A549 (cell line): ENCODE measurements at regions not wholly inside any gene's neighbourhood (a gene's known extent, or its start where the extent isn't known, plus 50 kb on each side); places are given as distances from the start of the nearest gene placed in this dataset.

ENCODE experiments used
- ATAC-seq, 2 experiments: fragments of 200-7000 bp in 1 of 2; fragments of >200 bp in 1 of 2; cut with Nextera tagmentation in 1 of 2; cut with Tn5 transposase in 1 of 2; 3 replicates each; pipeline versions ENCODE4 v1.8.0 to v1.9.1; 2018 to 2020; ENCODE audit warnings: mild to moderate bottlenecking in 1 of 2, moderate library complexity in 1 of 2
- CTCF ChIA-PET: fragments of 300-600 bp; sonication (Branson Sonifier 250); formaldehyde crosslinking; extraction: SDS; loops from one replicate; lab custom pipeline; 2021; ENCODE audit warnings: antibody characterized with exemption, inconsistent platforms; lab: Yijun Ruan, JAX
- POLR2A ChIA-PET: fragments of 350-600 bp; formaldehyde crosslinking; extraction: SDS; loops from one replicate; lab custom pipeline; 2021; ENCODE audit warnings: antibody characterized with exemption, inconsistent platforms; lab: Yijun Ruan, JAX
- DNase-seq, 2 experiments: peaks; one replicate each; pipeline versions ENCODE4 v3.0.0 to v3.0.0-alpha.2; 2011 to 2016; ENCODE audit warnings: low read depth in 1 of 2, low spot score in 1 of 2
- FAIRE-seq: peaks from 2 replicates; lab custom pipeline; 2011; peaks lifted over from hg19 to GRCh38; lab: Jason Lieb, UNC
- H3K27ac ChIP-seq, 2 experiments: fragments of >200 bp; sonication (Bioruptor Twin); formaldehyde crosslinking; 3 replicates each; pipeline ENCODE4 v1.5.1; 2016 to 2017
- H3K4me1 ChIP-seq: fragments of >200 bp; sonication (Bioruptor Twin); formaldehyde crosslinking; 3 replicates; pipeline ENCODE4 v1.6.1; 2016
- H3K4me2 ChIP-seq: fragments of >200 bp; sonication (Bioruptor Twin); formaldehyde crosslinking; 3 replicates; pipeline ENCODE4 v1.6.1; 2016
- H3K4me3 ChIP-seq: fragments of >200 bp; sonication (Bioruptor Twin); formaldehyde crosslinking; 3 replicates; pipeline ENCODE4 v1.5.1; 2016
- H3K9me3 ChIP-seq: fragments of >200 bp; sonication (Bioruptor Twin); formaldehyde crosslinking; 3 replicates; pipeline ENCODE4 v1.6.1; 2016
- CEBPB ChIP-seq, 2 experiments: fragments of >200 bp in 1 of 2; sonication (Bioruptor Twin) in 1 of 2; formaldehyde crosslinking in 1 of 2; IDR thresholded peaks; 2 replicates each; pipeline ENCODE4 v1.6.1; 2012 to 2016
- CHD4 ChIP-seq: fragments of 200-600 bp; sonication (generic); IDR thresholded peaks from 2 replicates; pipeline ENCODE4 v1.6.1; 2016; ENCODE audit warnings: antibody characterized with exemption, mild to moderate bottlenecking, borderline replicate concordance
- EHF ChIP-seq: fragments of 250-450 bp; sonication (Bioruptor Pico); IDR thresholded peaks from 2 replicates; pipeline ENCODE4 v1.5.0; 2020; ENCODE audit warnings: mild to moderate bottlenecking
- EHMT2 ChIP-seq: fragments of 200-600 bp; sonication (generic); IDR thresholded peaks from 2 replicates; pipeline ENCODE4 v1.6.1; 2016; ENCODE audit warnings: antibody characterized with exemption, low read depth, mild to moderate bottlenecking, moderate library complexity
- EP300 ChIP-seq, 2 experiments: fragments of >200 bp; sonication (Bioruptor Twin); formaldehyde crosslinking; IDR thresholded peaks; 2 replicates in 1 of 2; 3 replicates in 1 of 2; pipeline ENCODE4 v1.6.1; 2016 to 2017
- FOXS1 ChIP-seq: fragments of 250-450 bp; sonication (Bioruptor Pico); IDR thresholded peaks from 2 replicates; pipeline ENCODE4 v1.5.0; 2020; ENCODE audit warnings: mild to moderate bottlenecking, moderate library complexity
- GATA3 ChIP-seq: IDR thresholded peaks from 2 replicates; pipeline ENCODE4 v1.6.1; 2012; ENCODE audit warnings: borderline replicate concordance
- HDAC2 ChIP-seq: fragments of 200-600 bp; sonication (generic); IDR thresholded peaks from 2 replicates; pipeline ENCODE4 v1.6.1; 2016
- HOXB13 ChIP-seq: fragments of 250-450 bp; sonication (Bioruptor Pico); IDR thresholded peaks from 2 replicates; pipeline ENCODE4 v1.5.0; 2020; ENCODE audit warnings: low read depth, mild to moderate bottlenecking, moderate library complexity
- HOXB5 ChIP-seq: fragments of 250-450 bp; sonication (Bioruptor Pico); IDR thresholded peaks from 2 replicates; pipeline ENCODE4 v1.5.0; 2020; ENCODE audit warnings: mild to moderate bottlenecking, moderate library complexity
- MAFK ChIP-seq: fragments of 450-650 bp; IDR thresholded peaks from 2 replicates; pipeline ENCODE4 v1.6.1; 2014; ENCODE audit not compliant: partially characterized antibody
- NFE2L2 ChIP-seq: fragments of 150-350 bp; conservative IDR thresholded peaks from 2 replicates; pipeline ENCODE4 v1.6.1; 2014; ENCODE audit warnings: low read length
- NR3C1 ChIP-seq: fragments of >200 bp; sonication (Bioruptor Twin); formaldehyde crosslinking; IDR thresholded peaks from 3 replicates; pipeline ENCODE4 v1.6.1; 2017
- POLR2AphosphoS2 ChIP-seq: conservative IDR thresholded peaks from 2 replicates; pipeline ENCODE4 v1.6.1; 2012; ENCODE audit warnings: low read length, improper control_type of control experiment, inconsistent platforms
- RCOR1 ChIP-seq: fragments of 150-350 bp; IDR thresholded peaks from 2 replicates; pipeline ENCODE4 v1.6.1; 2014; ENCODE audit warnings: antibody characterized with exemption, low read length, low read depth
- RFX5 ChIP-seq: fragments of 450-650 bp; IDR thresholded peaks from 2 replicates; pipeline ENCODE4 v1.7.1; 2014; ENCODE audit warnings: antibody characterized with exemption, mild to moderate bottlenecking, moderate library complexity
- SMC3 ChIP-seq: fragments of >200 bp; sonication (Bioruptor Twin); formaldehyde crosslinking; IDR thresholded peaks from 3 replicates; pipeline ENCODE4 v1.6.1; 2018; ENCODE audit warnings: inconsistent platforms
- TFCP2L1 ChIP-seq: fragments of 250-450 bp; sonication (Bioruptor Pico); IDR thresholded peaks from 2 replicates; pipeline ENCODE4 v1.5.0; 2021; ENCODE audit warnings: mild to moderate bottlenecking
- ZC3H11A ChIP-seq: fragments of 450-650 bp; IDR thresholded peaks from 2 replicates; pipeline ENCODE4 v1.6.1; 2014; ENCODE audit warnings: antibody characterized with exemption, mild to moderate bottlenecking
- ZFP36 ChIP-seq: fragments of 450-650 bp; IDR thresholded peaks from 2 replicates; pipeline ENCODE4 v1.6.1; 2014; ENCODE audit warnings: borderline replicate concordance; ENCODE audit not compliant: partially characterized antibody
- WGBS: methylation state at CpG from one replicate; pipeline ENCODE4 v1.1.6; 2017; ENCODE audit errors: missing lambda C conversion rate; 5-methylcytosine and 5-hydroxymethylcytosine counted together
- TF ChIP-seq, protein P1 (sequence below): fragments of >200 bp; sonication (Bioruptor Twin); formaldehyde crosslinking; IDR thresholded peaks from 3 replicates; pipeline ENCODE4 v1.6.1; 2016
- TF ChIP-seq, protein P2 (sequence below): IDR thresholded peaks from 2 replicates; pipeline ENCODE4 v1.6.1; 2012
- TF ChIP-seq, protein P3 (sequence below): IDR thresholded peaks from 2 replicates; pipeline ENCODE4 v1.6.1; 2012
- TF ChIP-seq, protein P4 (sequence below): fragments of 150-350 bp; IDR thresholded peaks from 2 replicates; pipeline ENCODE4 v1.6.1; 2014; ENCODE audit warnings: low read depth, mild to moderate bottlenecking, low read length
- TF ChIP-seq, protein P5 (sequence below): fragments of 250-450 bp; sonication (Bioruptor Pico); IDR thresholded peaks from 2 replicates; pipeline ENCODE4 v1.5.0; 2021; ENCODE audit warnings: mild to moderate bottlenecking, moderate library complexity, borderline replicate concordance

DNA sequence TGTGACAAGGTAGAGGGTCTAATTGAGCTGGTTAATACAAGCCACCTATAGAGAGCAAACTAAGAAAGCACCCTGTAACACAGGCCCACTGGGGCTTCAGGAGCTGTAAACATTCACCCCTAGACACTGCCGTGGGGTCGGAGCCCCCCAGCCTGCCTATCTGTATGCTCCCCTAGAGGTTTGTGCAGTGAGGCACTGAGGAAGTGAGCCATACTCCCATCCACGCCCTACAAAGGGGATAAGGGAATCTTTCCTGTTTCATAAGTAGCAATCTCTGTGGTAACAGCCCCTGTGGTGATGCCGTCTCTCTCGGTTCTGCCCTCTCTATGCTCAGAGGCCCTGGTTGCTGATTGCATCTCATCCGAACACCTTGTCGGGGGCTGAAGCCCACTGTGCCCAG is 94.2 kb upstream of the GJB6 start:
- no peaks in the 10 kb centered on the region for H3K4me1 ChIP-seq
- 45% methylated on average over 4 of the region's 7 CpGs for WGBS
- no peak for ATAC-seq

DNA sequence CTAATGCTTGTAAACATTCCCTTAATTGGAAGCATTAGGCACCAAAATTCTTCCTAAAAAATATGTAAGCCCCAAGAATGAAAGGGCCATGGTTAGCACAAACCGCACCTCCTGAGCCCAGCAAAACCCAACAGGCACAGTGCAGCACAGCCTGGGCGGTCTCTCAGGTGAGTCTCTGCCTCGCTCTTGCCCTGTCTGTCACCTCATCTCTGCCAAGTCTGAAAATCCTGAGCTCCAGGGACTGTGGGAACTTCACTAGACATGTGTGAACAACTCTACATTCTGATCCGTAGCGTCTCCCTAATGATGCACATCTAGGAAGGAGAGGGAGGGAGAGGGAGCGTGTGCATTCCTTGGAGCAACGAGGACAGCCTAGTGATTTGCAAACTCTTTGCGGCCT is 88.8 kb upstream of the GJB6 start:
- CTCF ChIA-PET = no interaction called here
- FAIRE-seq = no peak
- H3K4me2 ChIP-seq = no peak overlapping the region

More for the DNA sequence above, 94.2 kb upstream of the GJB6 start:
- POLR2A ChIA-PET = no interaction called here
- Histone ChIP-seq H3K4me2 (no peak overlapping the region), H3K4me3 (no peak overlapping the region), H3K27ac (no peak overlapping the region), H3K9me3 (0 out of 3 replicates have a peak, but pooled peaks cover 6% of the 10 kb centered on the region)
- no peak for DNase-seq
- CTCF ChIA-PET = no interaction called here
- no peak for FAIRE-seq
- TF ChIP-seq, protein P1, sequence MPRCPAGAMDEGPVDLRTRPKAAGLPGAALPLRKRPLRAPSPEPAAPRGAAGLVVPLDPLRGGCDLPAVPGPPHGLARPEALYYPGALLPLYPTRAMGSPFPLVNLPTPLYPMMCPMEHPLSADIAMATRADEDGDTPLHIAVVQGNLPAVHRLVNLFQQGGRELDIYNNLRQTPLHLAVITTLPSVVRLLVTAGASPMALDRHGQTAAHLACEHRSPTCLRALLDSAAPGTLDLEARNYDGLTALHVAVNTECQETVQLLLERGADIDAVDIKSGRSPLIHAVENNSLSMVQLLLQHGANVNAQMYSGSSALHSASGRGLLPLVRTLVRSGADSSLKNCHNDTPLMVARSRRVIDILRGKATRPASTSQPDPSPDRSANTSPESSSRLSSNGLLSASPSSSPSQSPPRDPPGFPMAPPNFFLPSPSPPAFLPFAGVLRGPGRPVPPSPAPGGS = no peak
- TF ChIP-seq, protein P2, sequence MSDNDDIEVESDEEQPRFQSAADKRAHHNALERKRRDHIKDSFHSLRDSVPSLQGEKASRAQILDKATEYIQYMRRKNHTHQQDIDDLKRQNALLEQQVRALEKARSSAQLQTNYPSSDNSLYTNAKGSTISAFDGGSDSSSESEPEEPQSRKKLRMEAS = no peak
- TF ChIP-seq GATA3 (no peak), RCOR1 (no peak), HDAC2 (no peak), NR3C1 (no peak)
- TF ChIP-seq, all 56 proteins: peak for 0

DNA sequence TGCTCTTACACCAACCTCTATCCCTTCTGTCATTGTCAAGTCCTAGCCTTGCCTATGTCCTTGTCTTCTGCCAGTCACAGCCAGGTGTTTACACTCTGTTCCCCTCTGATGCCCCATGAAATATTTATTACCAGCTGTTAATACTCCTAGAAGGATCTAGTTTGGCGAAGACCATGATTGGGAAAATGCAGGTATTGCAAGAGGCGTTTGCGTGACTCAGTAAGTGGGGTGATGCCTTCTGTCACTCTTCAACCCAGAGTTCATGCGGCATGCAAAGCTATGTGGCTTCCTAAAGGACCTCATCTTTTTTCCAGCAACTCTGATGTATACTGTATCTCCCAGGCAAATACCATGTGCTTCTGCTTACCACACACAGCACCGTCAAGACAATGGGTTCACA is 81.8 kb upstream of the GJB6 start:
- ATAC-seq = no peak
- DNase-seq = no peak
- TF ChIP-seq EHMT2 (no peak), MAFK (no peak), RFX5 (no peak), TFCP2L1 (CRISPR knock-in tag) (no peak), HOXB5 (no peak), POLR2AphosphoS2 (no peak), CHD4 (no peak)
- TF ChIP-seq, protein P3, sequence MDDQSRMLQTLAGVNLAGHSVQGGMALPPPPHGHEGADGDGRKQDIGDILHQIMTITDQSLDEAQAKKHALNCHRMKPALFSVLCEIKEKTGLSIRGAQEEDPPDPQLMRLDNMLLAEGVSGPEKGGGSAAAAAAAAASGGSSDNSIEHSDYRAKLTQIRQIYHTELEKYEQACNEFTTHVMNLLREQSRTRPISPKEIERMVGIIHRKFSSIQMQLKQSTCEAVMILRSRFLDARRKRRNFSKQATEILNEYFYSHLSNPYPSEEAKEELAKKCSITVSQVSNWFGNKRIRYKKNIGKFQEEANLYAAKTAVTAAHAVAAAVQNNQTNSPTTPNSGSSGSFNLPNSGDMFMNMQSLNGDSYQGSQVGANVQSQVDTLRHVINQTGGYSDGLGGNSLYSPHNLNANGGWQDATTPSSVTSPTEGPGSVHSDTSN = no peak
- TF ChIP-seq, protein P2 = no peak
- TF ChIP-seq, all 56 proteins: peak for 0
- FAIRE-seq = no peak
- H3K27ac ChIP-seq = no peak overlapping the region
- H3K4me1 ChIP-seq = no peaks in the 10 kb centered on the region
- CTCF ChIA-PET = no interaction called here
- no peak overlapping the region for H3K4me2 ChIP-seq
- POLR2A ChIA-PET = no interaction called here
- H3K4me3 ChIP-seq = no peak overlapping the region
- 59% methylated on average over 5 of the region's 5 CpGs for WGBS
- H3K9me3 ChIP-seq = no peaks in the 10 kb centered on the region

More for the DNA sequence above, 88.8 kb upstream of the GJB6 start:
- POLR2A ChIA-PET = no interaction called here
- TF ChIP-seq GATA3 (no peak), SMC3 (no peak), CEBPB (IDR thresholded peaks at IDR 0.05) (no peak), FOXS1 (CRISPR knock-in tag) (no peak), ZFP36 (no peak), NFE2L2 (no peak), HOXB13 (CRISPR knock-in tag) (no peak), EP300 (IDR thresholded peaks at IDR 0.05) (no peak), ZC3H11A (no peak), EHF (CRISPR knock-in tag) (no peak)
- TF ChIP-seq, protein P4, sequence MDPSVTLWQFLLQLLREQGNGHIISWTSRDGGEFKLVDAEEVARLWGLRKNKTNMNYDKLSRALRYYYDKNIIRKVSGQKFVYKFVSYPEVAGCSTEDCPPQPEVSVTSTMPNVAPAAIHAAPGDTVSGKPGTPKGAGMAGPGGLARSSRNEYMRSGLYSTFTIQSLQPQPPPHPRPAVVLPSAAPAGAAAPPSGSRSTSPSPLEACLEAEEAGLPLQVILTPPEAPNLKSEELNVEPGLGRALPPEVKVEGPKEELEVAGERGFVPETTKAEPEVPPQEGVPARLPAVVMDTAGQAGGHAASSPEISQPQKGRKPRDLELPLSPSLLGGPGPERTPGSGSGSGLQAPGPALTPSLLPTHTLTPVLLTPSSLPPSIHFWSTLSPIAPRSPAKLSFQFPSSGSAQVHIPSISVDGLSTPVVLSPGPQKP = no peak
- TF ChIP-seq, protein P5, sequence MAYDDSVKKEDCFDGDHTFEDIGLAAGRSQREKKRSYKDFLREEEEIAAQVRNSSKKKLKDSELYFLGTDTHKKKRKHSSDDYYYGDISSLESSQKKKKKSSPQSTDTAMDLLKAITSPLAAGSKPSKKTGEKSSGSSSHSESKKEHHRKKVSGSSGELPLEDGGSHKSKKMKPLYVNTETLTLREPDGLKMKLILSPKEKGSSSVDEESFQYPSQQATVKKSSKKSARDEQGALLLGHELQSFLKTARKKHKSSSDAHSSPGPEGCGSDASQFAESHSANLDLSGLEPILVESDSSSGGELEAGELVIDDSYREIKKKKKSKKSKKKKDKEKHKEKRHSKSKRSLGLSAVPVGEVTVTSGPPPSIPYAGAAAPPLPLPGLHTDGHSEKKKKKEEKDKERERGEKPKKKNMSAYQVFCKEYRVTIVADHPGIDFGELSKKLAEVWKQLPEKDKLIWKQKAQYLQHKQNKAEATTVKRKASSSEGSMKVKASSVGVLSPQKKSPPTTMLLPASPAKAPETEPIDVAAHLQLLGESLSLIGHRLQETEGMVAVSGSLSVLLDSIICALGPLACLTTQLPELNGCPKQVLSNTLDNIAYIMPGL (CRISPR knock-in tag) = no peak
- DNase-seq (no peak), ATAC-seq (no peak)
- Histone ChIP-seq H3K27ac (no peak overlapping the region), H3K4me1 (no peaks in the 10 kb centered on the region), H3K4me3 (no peak overlapping the region), H3K9me3 (0 out of 3 replicates have a peak, but pooled peaks cover 6% of the 10 kb centered on the region)
- WGBS = 44% methylated on average over 8 of the region's 8 CpGs
